GM18519 (cell line): ENCODE measurements at regions not wholly inside any gene's neighbourhood (a gene's known extent, or its start where the extent isn't known, plus 50 kb on each side); places are given as distances from the start of the nearest gene placed in this dataset.
"Not testable (repeated sequence)": the region's sequence is repeated elsewhere in the genome, so short reads cannot be mapped to it uniquely, and the experiment has no call there.

Experiments
- ATAC-seq: cut with Tn5 transposase; IDR thresholded peaks from one replicate; pipeline ENCODE4 v1.9.1; 2021; ENCODE audit warnings: mild to moderate bottlenecking, moderate library complexity; ENCODE audit not compliant: unreplicated experiment, low FRiP score

DNA sequence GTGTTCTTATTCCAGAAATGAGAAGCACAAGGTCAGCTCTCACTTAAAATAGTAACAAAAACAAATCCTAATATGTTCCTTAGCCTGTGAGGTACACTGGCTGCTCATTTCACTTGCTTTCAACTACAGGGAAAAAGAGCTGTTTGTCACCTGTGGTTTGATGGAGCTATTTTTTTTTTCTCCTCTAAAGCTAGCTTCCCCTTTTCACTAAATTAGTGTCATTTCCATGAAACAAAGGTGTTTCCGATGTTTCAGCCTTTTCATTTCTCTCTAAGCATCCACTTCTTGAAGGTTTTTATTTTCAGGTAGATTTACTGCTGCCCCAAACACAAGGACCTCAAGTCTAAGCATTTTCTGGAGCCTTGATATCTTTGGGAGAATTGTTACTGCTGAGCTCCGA, 148.6 kb downstream of the RBMX2 start:
- no peak for ATAC-seq

DNA sequence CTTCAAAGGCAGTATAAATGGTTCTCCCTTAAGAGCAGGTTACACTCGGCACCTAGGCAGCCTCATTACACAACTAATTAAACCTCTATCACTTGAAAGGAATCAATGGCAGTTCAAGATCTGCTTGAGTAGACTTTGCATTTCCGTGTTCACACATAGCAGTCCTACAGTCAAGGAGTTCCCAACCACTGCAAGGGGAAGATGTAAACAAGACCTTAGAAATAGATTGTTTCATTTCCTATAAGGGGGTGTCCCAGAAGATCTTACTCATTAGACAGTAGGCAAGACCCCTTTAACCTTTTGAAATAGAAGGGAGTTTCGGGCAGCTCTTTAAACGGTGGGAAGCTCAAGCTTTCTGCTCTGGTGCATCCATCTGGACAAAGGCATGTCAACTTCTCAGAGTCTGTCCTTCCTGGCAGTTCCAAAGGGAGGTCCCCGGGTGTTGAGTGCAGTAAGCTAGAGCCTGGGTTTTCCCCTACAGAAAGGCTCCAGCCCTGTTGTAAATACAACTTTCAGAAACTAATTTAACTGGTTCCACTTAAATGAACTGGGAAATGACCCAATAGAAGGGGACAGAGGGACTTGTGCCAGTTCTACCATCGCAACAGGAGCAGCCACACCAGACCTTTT, 150.8 kb downstream of the RBMX2 start:
- peak; percentile 75 for ATAC-seq

DNA sequence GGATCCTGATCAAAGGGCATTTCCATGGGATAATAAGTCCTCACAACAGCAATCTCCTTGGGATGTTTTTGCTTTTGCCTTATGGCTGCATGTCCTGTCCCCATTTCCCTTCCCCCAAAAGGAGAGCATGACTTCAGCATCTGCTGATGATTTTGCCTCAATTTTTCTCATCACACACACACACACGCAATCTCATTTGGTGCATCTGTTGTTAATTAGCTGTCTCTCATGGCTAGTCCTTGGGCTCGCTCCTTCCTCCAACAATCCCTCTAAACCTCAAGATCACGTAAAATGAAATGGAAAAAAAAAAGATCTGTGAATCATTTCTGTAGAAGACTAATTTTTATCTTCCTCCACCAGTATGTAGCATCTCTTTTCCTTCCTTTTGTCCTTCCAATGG, 153.6 kb downstream of the RBMX2 start:
- no peak for ATAC-seq

DNA sequence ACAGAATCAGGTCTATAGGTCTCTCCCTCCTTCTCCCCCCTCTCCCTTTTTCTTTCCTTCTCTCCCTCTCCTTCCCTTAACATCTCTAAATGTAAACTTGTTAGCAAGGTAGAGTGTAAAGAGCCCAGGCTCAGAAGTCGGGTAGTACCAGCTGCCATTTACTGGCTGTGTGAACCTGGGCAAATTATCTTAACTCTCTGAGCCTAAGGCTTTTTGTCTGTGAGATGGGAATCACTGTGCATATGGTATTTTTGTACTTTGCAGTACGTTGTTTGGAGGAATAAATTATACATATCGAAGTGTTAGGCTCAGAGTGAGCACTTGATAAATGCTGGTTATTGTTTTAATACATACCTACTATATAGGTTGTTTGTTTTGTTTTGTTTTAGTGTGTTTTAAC, 154.0 kb downstream of the RBMX2 start:
- no peak for ATAC-seq

DNA sequence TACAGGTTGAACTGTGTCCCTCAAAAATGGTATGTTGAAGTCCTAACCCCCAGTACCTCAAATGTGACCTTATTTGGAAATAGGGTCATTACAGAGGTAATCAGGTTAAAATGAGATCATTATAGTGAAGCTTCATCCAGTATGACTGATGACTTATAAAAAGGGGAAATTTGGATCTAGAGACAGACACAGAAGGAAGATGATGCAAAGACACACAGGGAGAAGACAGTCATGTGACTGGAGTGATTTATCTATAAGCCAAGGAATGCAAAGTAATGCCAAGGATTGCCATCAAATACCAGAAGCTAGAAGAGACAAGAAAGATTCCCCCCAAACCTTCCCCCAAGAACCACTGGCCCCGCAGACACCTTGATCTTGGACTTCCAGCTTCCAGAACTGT, 155.2 kb downstream of the RBMX2 start:
- ATAC-seq = no peak

DNA sequence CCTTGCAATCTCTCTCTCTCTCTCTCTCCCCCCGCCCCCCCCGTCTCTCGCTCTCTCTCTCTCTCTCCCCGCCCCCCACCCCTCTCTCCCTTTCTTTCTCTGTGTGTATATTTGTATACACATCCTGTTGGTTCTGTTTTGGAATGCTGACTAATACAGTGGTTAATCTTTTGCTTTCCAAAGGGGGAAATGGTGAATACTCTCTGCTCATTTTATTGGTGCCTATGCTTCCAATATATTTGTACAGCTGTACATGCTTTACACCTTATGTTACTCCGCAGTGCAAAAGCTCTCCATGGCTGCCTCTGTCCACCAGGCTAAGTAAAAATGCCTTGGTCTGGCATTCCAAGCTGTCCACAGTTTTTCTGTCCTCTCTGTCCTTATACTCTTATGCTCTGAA, 158.8 kb downstream of the RBMX2 start:
- ATAC-seq = no peak

DNA sequence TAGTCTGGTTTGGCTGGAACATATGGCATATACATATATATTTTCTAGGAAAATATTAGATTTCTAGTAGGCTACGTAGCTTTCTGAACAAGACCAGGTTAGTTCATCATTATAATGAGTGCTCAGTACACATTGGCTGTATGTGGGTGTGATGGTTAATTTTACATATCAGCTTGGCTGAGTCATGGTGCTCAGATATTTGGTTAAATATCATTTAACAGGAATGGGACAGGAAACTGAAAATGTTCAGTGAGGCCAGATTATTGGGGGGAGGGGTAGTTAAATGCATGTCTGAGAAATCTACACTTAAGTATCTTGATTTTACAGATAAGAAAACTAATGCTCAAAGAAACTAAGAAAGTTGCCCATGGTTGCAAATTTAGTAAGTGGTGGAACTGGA, 160.1 kb downstream of the RBMX2 start:
- no peak for ATAC-seq

DNA sequence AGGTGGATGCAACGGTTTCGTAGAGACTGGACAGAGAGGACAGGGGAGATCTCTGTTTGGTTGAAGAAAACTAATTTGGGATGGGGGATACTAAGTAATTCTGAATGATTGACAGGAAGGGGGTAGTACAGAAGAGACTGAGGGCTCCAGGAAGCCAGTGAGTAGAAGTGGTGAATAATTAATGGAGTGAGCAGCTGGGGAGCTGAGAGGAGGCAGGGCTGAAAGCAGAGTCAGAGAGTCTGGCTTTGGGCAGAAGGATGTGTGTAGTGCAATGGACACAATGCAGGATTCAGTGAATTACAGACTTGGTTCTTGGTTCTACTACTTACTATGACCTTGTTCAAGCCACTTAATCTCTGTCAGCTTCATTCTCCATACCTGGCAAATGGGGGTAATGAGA, 161.7 kb downstream of the RBMX2 start:
- ATAC-seq = no peak

DNA sequence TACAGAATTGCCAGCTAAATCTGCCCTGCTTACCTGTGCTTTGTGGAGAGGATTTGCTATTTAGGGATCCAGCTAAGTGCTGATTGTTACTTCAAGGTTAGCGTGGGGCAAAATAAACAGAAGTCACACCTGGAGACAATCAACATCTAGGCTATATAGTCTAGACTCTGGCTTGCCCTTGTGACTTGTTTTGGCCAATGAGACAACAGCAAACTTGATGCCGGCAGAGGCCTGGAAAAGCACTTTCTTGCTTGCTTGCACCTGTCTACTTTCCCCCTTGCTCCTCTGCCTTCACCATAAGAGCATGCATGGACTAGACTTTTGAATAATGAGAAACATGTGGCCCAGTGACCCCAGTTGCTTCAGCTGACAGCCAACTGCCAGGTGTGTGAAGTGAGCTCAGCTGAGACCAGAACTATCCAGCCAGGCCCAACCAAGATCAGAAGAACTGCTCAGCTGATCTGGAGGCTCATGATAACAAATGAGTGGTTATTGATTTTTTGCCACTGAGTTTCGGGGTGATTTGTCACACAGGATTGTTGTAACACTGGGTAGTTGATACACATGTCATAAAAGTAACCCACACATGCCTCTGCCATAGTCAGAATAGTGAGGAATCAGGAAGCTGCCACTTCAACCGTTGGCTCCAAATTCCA, 164.4 kb downstream of the RBMX2 start:
- ATAC-seq = no peak

DNA sequence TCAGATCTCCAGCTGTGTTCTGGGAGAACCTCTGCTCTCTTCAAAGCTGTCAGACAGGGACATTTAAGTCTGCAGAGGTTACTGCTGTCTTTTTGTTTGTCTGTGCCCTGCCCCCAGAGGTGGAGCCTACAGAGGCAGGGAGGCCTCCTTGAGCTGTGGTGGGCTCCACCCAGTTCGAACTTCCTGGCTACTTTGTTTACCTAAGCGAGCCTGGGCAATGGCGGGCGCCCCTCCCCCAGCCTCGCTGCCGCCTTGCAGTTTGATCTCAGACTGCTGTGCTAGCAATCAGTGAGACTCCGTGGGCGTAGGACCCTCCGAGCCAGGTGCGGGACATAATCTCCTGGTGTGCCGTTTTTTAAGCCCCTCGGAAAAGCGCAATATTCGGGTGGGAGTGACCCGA, 171.2 kb downstream of the RBMX2 start:
- not testable (repeated sequence) for ATAC-seq
